Vagina (tissue), 2 donors: ENCODE measurements at regions not wholly inside any gene's neighbourhood (a gene's known extent, or its start where the extent isn't known, plus 50 kb on each side); places are given as distances from the start of the nearest gene placed in this dataset.

Experiments
- DNase-seq, 2 donors: peaks; one replicate each; pipeline ENCODE4 v3.0.0-alpha.2; 2017; ENCODE audit errors: extremely low spot score in 2 of 2
- H3K27ac ChIP-seq: fragments of 200-600 bp; sonication (generic); one replicate; pipeline ENCODE4 v1.5.1; 2019
- H3K27me3 ChIP-seq: fragments of 200-600 bp; sonication (generic); one replicate; pipeline ENCODE4 v1.5.1; 2019
- H3K36me3 ChIP-seq, 2 donors: fragments of 200-600 bp; sonication (generic); one replicate each; pipeline ENCODE4 v1.5.1; 2017 to 2019
- H3K4me1 ChIP-seq: fragments of 200-600 bp; sonication (generic); one replicate; pipeline ENCODE4 v1.5.1; 2019
- H3K4me3 ChIP-seq, 2 donors: fragments of 200-600 bp; sonication (generic); 1 replicate in 1 of 2; 2 replicates in 1 of 2; pipeline ENCODE4 v1.5.1; 2016 to 2019
- H3K9me3 ChIP-seq: fragments of 200-600 bp; sonication (generic); one replicate; pipeline ENCODE4 v1.5.1; 2019
- POLR2A ChIP-seq, 2 donors: fragments of 450-650 bp; IDR thresholded peaks; one replicate each; pipeline ENCODE4 v1.6.1; 2017; ENCODE audit warnings: antibody characterized with exemption in 2 of 2, mild to moderate bottlenecking in 2 of 2, moderate library complexity in 2 of 2
- POLR2AphosphoS5 ChIP-seq, 2 donors: sonication (generic); formaldehyde crosslinking; IDR thresholded peaks; one replicate each; pipeline ENCODE4 v1.9.0; 2017; ENCODE audit warnings: antibody characterized with exemption in 2 of 2, mild to moderate bottlenecking in 2 of 2, low read depth in 1 of 2; ENCODE audit not compliant: insufficient read depth in 1 of 2
- intact Hi-C: fragments of 100-400 bp; cut with DNase I; formaldehyde crosslinking; loops from one replicate; pipeline ENCODE4 v1.15.1; 2023
- TF ChIP-seq, protein P1 (sequence below), 3 experiments: fragments of 450-650 bp in 2 of 3; fragments of 200-600 bp in 1 of 3; sonication (generic) in 1 of 3; IDR thresholded peaks; one replicate each; pipeline ENCODE4 v1.5.1; 2017 to 2019; ENCODE audit warnings: antibody characterized with exemption in 3 of 3, mild to moderate bottlenecking in 2 of 3, moderate library complexity in 2 of 3

DNA sequence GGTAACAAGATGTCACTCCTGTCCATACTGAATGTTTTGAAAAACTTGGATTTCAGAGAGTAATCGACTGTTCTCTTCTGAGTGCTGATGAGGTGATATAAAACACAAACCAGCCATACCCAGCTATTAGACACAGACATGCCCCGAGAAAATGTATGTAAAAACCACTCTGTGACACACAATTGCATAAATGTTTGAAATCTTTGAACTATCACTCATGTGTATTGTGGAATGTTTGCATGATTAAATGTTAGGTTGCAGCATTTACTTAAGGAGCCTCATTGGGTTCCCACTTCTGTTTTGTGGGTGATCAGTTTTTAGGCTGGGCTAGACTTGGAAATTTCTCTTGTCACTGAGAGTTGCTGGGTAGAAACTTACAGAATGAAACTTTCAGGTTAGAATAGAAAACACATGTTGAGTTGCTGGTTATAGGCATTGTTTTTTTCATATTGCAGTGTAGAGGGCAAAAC lies 270.4 kb upstream of the B3GALT2 start:
- Histone ChIP-seq H3K36me3 (no peaks in the 10 kb centered on the region), H3K9me3 (no peaks in the 10 kb centered on the region), H3K4me1 (no peaks in the 10 kb centered on the region), H3K27ac (no peak overlapping the region), H3K27me3 (no peaks in the 10 kb centered on the region), H3K4me3 (no peak overlapping the region)
- no peak for DNase-seq
- TF ChIP-seq, protein P1, sequence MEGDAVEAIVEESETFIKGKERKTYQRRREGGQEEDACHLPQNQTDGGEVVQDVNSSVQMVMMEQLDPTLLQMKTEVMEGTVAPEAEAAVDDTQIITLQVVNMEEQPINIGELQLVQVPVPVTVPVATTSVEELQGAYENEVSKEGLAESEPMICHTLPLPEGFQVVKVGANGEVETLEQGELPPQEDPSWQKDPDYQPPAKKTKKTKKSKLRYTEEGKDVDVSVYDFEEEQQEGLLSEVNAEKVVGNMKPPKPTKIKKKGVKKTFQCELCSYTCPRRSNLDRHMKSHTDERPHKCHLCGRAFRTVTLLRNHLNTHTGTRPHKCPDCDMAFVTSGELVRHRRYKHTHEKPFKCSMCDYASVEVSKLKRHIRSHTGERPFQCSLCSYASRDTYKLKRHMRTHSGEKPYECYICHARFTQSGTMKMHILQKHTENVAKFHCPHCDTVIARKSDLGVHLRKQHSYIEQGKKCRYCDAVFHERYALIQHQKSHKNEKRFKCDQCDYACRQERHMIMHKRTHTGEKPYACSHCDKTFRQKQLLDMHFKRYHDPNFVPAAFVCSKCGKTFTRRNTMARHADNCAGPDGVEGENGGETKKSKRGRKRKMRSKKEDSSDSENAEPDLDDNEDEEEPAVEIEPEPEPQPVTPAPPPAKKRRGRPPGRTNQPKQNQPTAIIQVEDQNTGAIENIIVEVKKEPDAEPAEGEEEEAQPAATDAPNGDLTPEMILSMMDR (IDR thresholded peaks at IDR 0.05) = no peak
- TF ChIP-seq POLR2AphosphoS5 (IDR thresholded peaks at IDR 0.05; ENCODE audit: insufficient read depth in 1 of 2, low read depth in 1 of 2) (no peak), POLR2A (IDR thresholded peaks at IDR 0.05) (no peak)
- intact Hi-C loops = no loop called here

DNA sequence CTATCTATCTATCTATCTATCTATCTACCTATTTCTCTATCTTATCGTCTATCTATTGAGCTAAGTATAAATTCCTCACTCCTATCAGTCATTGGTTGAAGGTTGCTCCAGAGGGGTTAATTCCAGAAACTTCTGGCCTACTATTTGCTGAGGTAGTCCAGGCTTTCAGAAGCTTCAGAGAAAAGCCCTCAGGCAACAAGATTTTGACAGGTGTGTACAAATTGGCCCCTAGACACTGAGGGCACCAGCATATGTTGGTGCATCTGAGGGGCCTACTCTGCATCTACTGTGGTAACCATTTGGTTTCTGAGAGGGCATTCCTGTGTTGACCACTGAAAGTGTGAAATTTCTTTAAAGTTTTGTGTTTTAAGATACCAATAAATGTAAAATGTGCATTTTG lies 265.2 kb upstream of the B3GALT2 start:
- H3K9me3 ChIP-seq = no peaks in the 10 kb centered on the region
- intact Hi-C loops = no loop called here
- no peaks in the 10 kb centered on the region for H3K27me3 ChIP-seq
- H3K27ac ChIP-seq = no peak overlapping the region
- no peak overlapping the region for H3K4me3 ChIP-seq
- no peaks in the 10 kb centered on the region for H3K4me1 ChIP-seq
- H3K36me3 ChIP-seq = no peaks in the 10 kb centered on the region
- no peak for DNase-seq
- TF ChIP-seq POLR2AphosphoS5 (IDR thresholded peaks at IDR 0.05; ENCODE audit: insufficient read depth in 1 of 2, low read depth in 1 of 2) (no peak), POLR2A (IDR thresholded peaks at IDR 0.05) (no peak)
- TF ChIP-seq, protein P1 (IDR thresholded peaks at IDR 0.05) = no peak

DNA sequence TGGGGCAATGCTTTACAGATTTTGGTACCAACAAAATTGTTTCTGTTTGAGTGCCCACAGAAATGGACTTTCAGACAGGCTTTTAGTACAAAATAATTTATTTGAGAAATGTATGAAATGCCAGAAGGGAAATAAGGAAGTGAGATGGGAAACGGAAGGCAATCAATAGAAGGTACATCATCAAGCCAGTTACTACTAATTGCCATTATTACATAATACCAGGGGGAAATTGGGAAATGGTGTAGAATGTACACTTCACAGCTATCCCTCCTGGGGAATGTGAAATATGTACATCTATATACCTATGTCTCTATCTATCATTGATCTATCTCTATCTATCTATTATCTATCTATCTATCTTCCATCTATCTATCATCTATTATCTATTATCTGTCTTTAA lies 264.6 kb upstream of the B3GALT2 start:
- Histone ChIP-seq H3K4me3 (no peak overlapping the region), H3K27me3 (no peaks in the 10 kb centered on the region), H3K4me1 (no peaks in the 10 kb centered on the region), H3K27ac (no peak overlapping the region), H3K36me3 (no peaks in the 10 kb centered on the region), H3K9me3 (no peaks in the 10 kb centered on the region)
- intact Hi-C loops = no loop called here
- TF ChIP-seq, protein P1 (IDR thresholded peaks at IDR 0.05) = no peak
- no peak for TF ChIP-seq POLR2A (IDR thresholded peaks at IDR 0.05)
- DNase-seq = no peak

DNA sequence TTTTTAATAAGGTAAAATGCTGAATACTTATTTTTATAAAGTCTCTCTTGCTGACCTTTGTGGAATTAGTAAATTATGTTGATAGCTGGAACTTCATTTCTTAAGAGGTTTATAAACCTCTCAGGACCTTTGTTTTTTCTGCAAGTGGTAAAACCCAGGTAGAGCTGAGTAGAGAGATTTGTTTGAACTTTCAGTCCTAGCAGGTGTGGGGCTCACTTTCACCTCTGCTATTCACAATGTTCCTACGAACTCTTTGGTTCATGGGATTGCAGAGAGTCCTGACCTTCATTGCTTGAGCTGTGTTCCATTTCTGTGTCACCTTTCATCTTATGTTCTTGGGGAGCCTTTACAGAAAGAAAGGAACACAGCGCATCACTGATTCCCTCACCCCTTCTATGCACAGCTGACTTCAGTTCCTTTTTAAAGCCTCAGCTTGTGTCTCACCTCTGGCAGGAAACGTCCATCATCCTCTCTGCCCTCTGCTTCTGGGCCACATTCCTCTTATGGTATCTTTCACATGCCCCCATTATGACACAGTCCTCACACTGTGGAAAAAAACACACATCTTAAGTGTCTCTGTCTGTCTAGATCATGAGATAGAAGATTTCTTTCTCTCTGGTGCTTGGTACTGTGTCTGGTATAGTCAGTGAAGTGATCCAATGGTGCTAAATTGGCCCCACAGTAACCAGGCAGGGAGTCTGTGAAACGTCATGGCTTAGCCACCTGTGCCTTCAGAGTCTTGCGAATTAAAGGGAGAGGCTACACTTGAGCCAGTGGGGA lies 262.5 kb upstream of the B3GALT2 start:
- intact Hi-C loops = no loop called here
- no peaks in the 10 kb centered on the region for H3K4me1 ChIP-seq
- H3K9me3 ChIP-seq = no peaks in the 10 kb centered on the region
- H3K4me3 ChIP-seq = no peak overlapping the region
- TF ChIP-seq POLR2AphosphoS5 (IDR thresholded peaks at IDR 0.05; ENCODE audit: insufficient read depth in 1 of 2, low read depth in 1 of 2) = no peak
- TF ChIP-seq, protein P1 (IDR thresholded peaks at IDR 0.05) = no peak
- no peak for TF ChIP-seq POLR2A (IDR thresholded peaks at IDR 0.05)
- H3K36me3 ChIP-seq = no peaks in the 10 kb centered on the region
- no peak for DNase-seq
- H3K27ac ChIP-seq = no peak overlapping the region
- H3K27me3 ChIP-seq = no peaks in the 10 kb centered on the region

DNA sequence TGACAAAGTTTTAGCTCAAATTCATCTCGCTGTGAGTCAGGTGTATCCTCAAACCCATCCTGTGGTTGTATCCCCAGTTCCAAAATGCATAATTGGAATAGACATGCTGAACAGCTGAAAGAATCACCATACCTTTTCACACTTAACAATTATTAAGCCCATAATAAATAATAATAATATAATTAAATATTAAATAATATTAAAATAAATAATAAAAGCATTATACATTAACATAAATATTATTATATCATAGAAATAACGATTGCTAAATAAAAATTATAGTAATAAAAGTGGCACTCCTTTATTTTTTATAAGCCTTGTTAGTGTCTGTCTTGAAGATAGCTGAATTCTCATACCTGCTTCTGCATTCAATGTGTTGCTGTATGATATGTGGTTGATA lies 257.5 kb upstream of the B3GALT2 start:
- Histone ChIP-seq H3K27ac (no peak overlapping the region), H3K9me3 (no peaks in the 10 kb centered on the region), H3K4me1 (no peaks in the 10 kb centered on the region), H3K27me3 (no peaks in the 10 kb centered on the region), H3K4me3 (no peak overlapping the region), H3K36me3 (no peaks in the 10 kb centered on the region)
- TF ChIP-seq, protein P1 (IDR thresholded peaks at IDR 0.05) = no peak
- no peak for DNase-seq
- intact Hi-C loops = no loop called here
